HL-60 (cell line): ENCODE measurements at regions not wholly inside any gene's neighbourhood (a gene's known extent, or its start where the extent isn't known, plus 50 kb on each side); places are given as distances from the start of the nearest gene placed in this dataset.

Experiments used
- DNase-seq, 2 experiments: peaks; one replicate each; pipeline ENCODE4 v3.0.0-alpha.2; 2010 to 2020; ENCODE audit warnings: low read depth in 1 of 2, low spot score in 1 of 2
- H3K27ac ChIP-seq: fragments of 250-450 bp; sonication (Bioruptor Pico); replicated peaks from 2 replicates; pipeline ENCODE4 v1.5.1; 2020; ENCODE audit warnings: mild to moderate bottlenecking, moderate library complexity
- H3K27me3 ChIP-seq: fragments of 250-450 bp; sonication (Bioruptor Pico); 2 replicates; pipeline ENCODE4 v1.5.1; 2021; ENCODE audit warnings: mild to moderate bottlenecking, moderate library complexity; ENCODE audit not compliant: insufficient read depth, poor library complexity, severe bottlenecking
- H3K4me3 ChIP-seq: replicated peaks from 2 replicates; pipeline ENCODE4 v1.5.1; 2011; ENCODE audit warnings: mild to moderate bottlenecking, control low read depth, low read length; ENCODE audit not compliant: insufficient read depth
- CTCF ChIP-seq: IDR thresholded peaks from one replicate; pipeline ENCODE4 v1.5.1; 2011; ENCODE audit warnings: low read length, control low read depth, inconsistent platforms; ENCODE audit not compliant: insufficient read depth
- GABPA ChIP-seq: IDR thresholded peaks from 2 replicates; pipeline ENCODE4 v1.6.1; 2012; ENCODE audit warnings: low read depth
- POLR2AphosphoS5 ChIP-seq: IDR thresholded peaks from 2 replicates; pipeline ENCODE4 v1.6.1; 2012; ENCODE audit warnings: low read depth
- REST ChIP-seq: IDR thresholded peaks from 2 replicates; pipeline ENCODE4 v1.6.1; 2012; ENCODE audit warnings: low read depth; ENCODE audit not compliant: insufficient replicate concordance
- SPI1 ChIP-seq: IDR thresholded peaks from 2 replicates; pipeline ENCODE4 v1.6.1; 2012; ENCODE audit warnings: low read depth, mild to moderate bottlenecking, borderline replicate concordance

GRCh38 chr14:54098536-54098935 is 141.9 kb upstream of the BMP4 start:
- TF ChIP-seq GABPA (no peak), CTCF (no peak), REST (no peak), SPI1 (no peak), POLR2AphosphoS5 (no peak)
- Histone ChIP-seq H3K4me3 (no peak overlapping the region), H3K27me3 (no peaks in the 10 kb centered on the region), H3K27ac (no peak overlapping the region)
- DNase-seq, result no peak

- Histone ChIP-seq H3K4me3 (no peak overlapping the region), H3K27ac (no peak overlapping the region), H3K27me3 (peaks cover 3% of the 10 kb centered on the region)
- no peak for DNase-seq
- TF ChIP-seq SPI1 (no peak), GABPA (no peak), CTCF (no peak), POLR2AphosphoS5 (no peak), REST (no peak)
Observed at GRCh38 chr14:54102051-54102456, 145.4 kb upstream of the BMP4 start.

- H3K4me3 ChIP-seq, result no peak overlapping the region
- no peak for DNase-seq
- no peak overlapping the region for H3K27ac ChIP-seq
- TF ChIP-seq REST, result no peak
- TF ChIP-seq CTCF, result no peak
- no peak for TF ChIP-seq POLR2AphosphoS5
- no peak for TF ChIP-seq SPI1
- no peak for TF ChIP-seq GABPA
- peaks cover 3% of the 10 kb centered on the region for H3K27me3 ChIP-seq
Observed at GRCh38 chr14:54102530-54102929, 145.9 kb upstream of the BMP4 start.
